Activated T-cell treated with anti-CD3 and anti-CD28 coated beads for 48 hours (primary cell): ENCODE measurements at regions not wholly inside any gene's neighbourhood (a gene's known extent, or its start where the extent isn't known, plus 50 kb on each side); places are given as distances from the start of the nearest gene placed in this dataset.
"Not testable (repeated sequence)": the region's sequence is repeated elsewhere in the genome, so short reads cannot be mapped to it uniquely, and the experiment has no call there.

Source experiments
- DNase-seq: peaks from one replicate; pipeline ENCODE4 v3.0.0-alpha.2; 2020; ENCODE audit warnings: low read depth

DNA sequence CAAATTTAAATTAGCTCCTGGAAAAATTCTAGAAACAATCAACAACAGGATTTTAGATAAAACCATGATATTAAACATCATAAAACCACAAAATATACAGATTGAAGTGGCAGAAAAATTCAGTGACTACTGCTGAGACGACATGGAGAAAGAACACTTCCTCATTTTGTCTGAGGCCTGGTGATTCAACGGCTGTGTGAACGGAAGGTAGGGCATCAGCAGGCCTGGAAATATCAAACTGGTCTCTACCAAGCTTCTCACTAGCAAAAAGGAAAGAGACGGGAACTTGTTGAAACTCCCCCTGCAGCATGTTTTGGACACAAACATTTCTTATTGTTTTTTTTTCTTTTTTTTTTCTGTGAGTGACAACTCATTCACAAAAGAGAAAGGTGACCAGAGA is 58.0 kb upstream of the AHI1 start:
- DNase-seq = no peak

DNA sequence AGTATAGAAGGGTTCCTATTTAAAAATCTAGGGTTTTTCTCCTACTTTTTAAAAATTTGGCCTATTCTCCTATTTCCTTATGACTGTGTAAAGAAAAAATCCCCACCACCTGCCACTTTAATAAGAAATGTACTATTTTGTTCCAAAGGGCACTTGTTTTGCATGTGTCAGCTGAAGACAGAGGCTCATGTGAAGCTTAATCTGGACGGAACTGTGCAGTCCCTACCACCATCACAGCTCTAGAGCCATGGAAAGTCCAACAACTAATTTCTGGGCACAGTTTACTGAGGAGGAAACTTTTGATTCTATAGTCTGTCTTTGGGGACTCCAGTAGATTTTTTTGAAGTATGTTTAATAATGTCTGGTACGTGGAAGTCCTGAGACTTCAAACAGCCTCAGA is 60.0 kb upstream of the AHI1 start:
- DNase-seq = no peak

DNA sequence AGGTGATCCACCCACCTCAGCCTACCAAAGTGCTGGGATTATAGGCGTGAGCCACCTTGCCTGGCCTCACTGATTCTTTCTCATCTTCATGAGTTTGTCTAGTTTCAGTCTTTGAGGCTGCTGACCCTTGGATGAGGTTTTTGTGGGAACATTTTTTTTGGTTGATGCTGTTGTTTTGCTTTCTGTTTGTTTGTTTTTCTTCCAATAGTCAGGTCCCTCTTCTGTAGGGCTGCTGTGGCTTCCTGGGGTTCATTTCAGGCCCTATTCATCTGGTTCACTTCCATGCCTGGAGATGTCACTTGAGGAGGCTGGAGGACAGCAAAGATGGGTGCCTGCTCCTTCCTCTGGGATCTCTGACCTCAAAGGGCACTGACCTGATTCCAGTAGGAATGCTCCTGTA is 68.1 kb upstream of the AHI1 start:
- not testable (repeated sequence) for DNase-seq

DNA sequence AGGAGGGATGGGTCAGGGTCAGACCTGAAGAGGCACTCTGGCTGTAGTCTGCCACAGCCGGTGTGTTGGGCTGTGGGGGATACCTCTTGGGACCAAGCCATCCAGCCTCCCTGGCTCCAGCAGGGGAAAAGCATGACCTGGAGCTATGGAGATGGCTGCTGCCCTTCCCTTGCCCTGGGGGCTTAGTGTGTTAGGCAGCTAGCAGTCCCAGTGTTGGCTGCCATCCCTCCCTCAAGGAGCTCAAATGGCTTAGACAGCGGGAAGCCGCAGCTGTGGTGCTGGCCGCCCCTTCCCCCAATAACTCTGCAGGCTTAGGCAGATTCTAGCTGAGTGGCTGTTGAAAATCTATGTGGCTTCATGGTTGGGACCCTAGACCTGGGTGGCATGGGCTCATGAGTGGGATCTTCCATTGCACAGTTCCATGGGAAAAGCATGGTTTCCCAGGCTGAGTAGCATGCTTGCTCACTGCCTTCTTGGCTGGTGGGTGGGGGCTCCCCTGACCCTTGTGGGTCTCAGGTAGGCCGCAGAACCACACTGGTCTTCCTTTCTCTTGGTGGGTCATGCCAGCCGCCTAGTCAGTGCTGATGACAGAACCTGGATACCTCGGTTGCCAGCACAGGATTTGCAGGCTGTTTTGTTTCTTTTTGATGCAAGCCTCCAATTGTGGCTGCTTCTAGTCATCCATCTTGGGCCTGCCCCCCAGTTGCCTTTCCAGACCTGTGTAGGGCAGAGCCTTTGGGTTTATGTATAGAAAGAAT is 69.0 kb upstream of the AHI1 start:
- DNase-seq = peak; percentile 5

DNA sequence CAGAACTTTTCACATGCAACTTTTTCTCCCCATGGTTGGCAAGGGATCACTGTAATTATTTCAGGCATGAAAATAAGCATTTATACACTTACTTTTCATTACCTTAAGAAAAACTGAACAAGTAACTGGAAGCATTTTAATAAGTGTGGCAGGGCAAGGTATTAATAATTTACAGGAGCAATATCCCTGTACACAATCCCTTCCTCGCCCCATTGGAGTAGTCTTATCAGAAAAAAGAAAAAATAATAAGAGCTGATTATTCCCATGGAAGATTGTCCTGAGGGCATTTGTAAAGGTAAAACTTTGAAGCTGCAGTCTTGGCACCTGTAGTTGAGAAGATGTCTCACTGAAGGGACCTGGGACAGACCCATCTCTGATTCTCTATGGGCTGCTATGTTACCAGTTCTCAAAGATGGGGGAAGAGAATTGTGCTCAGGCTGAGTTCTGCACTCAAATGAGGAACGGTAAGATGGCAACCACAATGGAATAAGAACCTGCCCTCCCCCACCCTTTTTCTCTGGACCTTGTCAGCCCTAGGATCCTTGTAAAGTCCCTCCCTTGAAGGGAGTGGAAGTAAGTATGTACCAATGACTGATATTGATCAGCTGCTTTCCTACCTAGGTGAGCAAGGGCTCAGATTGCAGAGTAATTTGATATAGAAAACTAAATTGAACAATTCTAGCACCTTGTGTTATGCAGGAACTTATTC is 70.0 kb upstream of the AHI1 start:
- no peak for DNase-seq

DNA sequence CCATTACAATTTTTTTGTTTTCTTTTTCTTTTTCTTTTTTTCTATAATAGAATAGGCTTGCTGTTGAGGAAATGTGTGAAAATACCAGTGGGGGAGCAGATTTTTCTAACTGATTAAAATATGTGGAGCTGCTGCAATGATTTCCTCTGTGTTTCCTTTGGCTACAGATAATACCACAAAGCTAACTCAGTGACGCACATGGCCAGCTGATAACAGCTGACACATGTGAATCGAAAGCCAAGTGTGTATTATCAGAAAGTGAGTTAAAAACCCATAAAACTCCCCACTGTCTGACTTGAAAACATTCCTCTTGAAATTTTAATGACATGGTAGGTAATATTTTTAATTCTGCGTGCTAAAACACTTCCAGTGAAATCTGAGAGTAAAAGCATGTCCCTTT is 70.8 kb upstream of the AHI1 start:
- peak; percentile 19 for DNase-seq

DNA sequence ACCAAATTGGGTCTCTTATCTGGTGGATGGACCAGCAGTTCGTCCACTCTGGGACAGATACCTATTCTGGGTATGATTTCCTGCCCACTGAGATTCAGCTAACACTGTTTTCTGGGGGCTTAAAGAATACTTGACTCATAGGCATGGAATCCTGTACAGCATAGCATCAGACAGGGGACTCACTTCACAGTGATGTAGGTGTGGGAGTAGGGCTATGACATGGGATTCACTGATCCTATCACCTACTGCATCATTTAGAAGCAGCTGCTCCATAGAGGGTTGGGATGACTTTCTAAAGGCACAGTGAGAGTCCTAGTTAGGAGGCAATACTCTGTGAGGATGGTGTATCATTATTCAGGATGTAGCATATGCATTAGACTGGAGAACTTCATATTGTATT is 74.5 kb upstream of the AHI1 start:
- DNase-seq = no peak

DNA sequence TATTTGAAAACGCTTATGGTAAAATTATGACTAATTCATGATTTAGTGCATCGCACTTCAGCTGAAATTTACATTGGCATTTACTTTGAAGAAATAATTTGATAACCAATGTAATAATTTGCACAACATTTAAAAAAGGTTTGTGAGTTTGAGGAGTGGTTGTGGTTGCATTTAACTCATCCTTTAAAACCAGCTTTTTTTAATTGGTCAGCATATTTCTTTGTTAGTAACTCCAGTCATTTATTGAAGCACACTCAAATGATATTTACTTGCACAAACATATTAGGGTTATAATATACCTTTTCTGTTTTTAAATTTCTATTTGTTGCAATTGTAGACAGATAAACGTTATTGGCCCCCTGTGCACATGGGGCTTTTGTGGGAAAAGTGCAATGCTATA is 78.1 kb upstream of the AHI1 start:
- no peak for DNase-seq

DNA sequence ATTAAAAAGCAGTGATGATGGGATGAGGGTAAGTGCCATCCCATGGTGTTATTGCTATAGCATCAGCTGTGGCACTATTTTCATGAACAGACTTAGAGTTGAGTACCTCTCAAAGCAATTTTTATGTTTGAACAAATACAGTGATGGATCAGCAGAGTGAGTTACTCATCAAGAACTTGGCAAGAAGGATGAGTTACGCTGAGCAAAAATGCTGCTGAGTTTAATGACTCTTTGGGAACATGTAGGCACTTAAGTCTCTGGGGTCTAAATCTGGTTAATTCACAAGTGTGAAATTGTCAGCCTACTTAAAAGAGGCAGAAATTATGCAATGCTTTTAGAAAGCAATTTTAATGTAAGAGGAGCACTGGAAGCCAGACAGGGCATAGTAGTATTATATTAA is 78.5 kb upstream of the AHI1 start:
- no peak for DNase-seq

DNA sequence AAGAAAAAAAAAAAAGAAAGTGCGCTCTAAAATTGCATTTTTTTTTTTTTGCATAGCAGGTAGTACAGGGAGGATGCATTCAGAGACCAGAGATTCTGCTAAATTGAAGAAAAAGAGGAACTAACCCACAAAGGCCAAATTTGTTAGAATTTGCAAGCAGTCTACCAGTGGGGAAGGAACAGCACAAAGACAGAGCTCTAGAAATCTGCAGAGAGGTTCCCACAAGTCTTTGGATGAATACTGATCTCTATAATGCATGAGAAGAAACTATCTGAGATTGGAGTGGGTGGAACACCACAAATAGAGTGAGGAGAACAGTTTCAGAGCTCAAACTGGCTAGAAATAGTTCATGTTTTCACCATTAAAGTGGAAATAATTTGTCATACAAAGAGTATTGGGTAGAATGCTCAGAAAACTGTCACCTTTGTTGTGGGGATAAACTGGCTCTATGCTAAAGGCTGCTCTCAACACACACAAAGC is 79.6 kb upstream of the AHI1 start:
- no peak for DNase-seq

DNA sequence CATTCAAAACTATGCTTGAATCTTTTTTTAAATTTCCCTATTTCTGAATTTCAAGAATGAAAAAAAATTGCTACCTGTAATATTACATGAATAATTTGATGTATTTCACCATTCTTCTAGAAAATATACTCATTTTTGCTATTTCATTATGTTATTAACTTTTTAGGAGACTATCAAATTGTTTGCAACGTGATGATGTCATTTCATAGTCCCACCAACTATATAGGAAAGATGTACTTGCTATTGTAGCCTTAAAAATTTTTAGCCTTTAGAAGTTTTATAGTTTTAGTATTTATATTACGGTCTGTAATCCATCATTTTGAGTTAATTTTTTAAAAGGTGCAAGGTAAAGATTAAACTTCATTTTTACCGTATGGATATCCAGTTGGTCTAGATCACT is 81.4 kb upstream of the AHI1 start:
- DNase-seq = no peak

DNA sequence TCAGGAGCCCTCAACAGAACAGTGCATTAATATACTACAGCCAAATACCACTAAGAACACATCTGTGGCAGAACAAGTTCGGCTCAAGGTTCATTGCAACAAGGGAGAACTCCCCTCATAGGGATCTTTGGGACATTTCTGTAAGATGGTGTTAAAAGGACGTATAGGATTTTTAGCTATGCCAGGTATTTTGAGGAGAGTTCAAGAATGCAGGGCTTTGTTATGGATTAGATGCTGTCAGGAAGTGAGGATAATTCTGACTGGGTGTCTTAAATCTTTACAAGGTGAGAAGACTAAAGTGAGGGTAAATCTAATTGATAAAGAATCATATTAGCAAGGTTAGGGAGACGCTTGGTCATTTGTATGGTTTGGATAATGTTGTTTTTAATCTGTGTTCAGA is 83.7 kb upstream of the AHI1 start:
- DNase-seq = no peak

DNA sequence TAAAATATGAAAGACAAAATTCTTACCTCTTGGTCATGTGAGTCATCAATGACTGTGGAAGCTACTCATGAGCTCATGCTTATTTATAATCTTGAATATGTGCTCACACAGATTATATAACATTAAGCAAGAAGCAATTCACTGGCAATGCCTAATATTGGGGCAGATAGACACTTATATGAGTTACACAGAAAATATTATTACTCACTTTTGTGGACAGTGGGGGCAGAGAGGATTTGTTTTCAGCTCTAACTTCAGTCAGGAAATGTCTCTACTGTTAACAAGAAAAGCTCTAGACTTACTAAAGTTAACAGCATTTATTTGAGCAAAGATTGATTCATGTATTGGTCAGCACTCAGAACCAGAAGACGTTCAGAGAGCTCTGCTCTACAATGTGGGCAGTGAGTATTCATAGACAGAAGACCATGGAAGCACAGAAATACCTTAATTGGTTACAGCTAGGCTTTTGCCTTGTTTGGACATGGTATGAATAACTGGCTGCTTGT is 85.8 kb upstream of the AHI1 start:
- DNase-seq = no peak

DNA sequence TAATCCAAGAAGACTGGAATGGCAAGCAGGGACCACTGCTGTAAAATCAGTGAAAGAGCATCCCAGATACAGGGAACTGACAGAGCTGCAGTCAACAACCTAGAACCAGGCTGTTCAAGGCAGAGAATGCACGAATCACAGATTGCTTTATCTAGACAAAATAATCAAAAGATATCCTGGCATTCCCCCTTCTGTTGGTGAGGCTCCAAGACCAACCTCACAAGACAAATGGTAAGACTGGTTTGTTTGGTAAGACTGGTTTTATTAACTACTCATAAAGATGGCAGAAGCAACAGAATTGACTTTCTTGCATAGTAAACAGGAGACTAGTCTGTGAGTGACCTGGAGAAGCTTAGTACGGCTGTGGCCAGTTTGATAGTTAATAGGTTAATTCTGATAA is 88.8 kb upstream of the AHI1 start:
- no peak for DNase-seq

DNA sequence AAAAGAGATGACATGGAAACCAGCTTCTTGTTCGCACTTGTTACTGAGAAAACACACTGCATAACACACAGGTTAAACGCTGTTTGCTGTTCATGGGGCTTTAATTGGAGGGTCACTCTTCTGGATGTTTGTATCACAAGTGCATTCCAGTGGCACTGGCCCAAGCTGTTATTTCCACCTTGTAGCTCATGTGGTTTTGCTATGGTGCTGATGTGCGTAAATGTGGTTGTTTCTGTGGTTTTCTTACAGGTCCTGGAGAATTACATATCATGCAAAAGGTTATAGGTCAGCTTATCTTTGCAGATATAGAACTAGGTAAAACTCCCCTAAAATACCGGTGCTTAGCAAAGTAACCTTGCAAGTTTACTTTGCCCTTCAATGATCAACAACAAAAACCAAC is 89.3 kb upstream of the AHI1 start:
- DNase-seq = no peak

DNA sequence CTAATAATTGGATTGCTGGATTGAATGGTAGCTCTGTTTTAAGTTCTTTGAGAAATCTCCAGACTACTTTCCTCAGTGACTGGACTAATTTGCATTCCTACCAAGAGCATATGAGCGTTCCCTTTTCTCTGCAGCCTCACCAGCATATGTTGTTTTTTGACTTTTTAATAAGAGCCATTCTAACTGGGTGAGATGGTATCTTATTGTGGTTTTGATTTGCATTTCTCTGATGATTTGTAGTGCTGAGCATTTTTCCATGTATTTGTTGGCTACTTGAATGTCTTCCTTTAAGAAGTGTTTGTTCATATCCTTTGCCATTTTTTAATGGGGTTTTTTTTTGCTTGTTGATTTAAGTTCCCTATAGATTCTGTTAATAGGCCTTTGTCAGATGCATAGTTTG is 94.7 kb upstream of the AHI1 start:
- DNase-seq = no peak

DNA sequence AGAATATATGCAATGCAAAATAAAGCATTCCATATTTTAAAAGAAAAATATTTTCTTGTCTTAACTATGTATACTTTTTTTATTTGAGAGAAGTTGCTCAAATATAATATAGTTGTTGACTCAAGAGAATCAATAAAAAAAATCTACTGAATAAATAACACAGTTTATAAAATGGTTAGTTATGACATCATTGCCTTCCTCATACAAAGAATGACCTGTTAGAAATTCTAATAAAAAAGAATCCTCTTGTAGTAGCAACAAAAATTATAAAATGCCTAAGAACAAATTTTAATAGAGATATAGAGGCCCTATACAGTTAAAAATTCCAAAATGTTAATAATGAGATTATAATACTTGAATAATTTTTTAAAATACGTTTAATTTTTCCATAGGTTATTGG is 96.5 kb upstream of the AHI1 start:
- no peak for DNase-seq

DNA sequence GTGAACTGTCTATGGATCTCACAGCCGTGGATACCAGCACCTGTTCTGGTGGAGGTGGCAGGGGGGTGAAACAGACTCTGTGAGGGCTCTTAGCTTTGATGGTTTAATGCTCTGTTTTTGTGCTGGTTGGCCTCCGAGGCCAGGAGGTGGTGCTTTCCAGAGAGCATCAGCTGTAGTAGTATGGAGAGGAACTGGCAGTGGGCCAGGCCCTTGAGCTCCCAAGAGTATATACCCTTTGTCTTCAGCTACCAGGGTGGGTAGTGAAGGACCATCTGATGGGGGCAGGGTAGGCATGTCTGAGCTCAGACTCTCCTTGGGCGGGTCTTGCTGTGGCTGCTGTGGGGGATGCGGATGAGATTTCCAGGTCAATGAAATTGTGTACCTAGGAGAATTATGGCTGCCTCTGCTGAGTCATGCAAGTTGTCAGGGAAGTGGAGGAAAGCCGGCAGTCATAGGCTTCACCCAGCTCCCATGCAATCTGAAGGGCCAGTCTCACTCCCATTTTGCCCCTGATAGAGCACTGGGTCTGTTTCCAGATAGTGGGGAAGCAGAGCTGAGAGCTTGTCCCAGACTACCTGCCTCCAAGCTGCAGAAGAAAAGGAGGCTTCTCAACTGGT is 102.7 kb upstream of the AHI1 start:
- no peak for DNase-seq

DNA sequence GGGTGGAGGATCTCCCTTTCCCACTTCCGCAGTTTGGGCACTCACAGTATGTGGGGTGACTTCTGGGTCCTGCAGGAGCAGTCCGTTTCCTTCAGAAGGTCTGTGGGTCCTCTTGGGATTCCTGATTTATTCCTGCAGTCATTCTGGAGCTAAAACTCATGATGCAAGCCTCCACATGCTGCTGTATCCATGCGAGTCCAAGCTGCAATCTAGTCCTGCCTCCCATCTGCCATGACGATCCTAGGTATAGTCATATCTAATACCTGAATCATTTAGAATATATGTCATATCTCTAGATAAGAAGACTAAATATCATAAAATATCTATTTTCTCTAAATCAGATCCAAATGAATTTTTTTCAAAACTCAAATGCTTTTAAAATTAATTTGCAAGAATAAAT is 103.4 kb upstream of the AHI1 start:
- DNase-seq = no peak

DNA sequence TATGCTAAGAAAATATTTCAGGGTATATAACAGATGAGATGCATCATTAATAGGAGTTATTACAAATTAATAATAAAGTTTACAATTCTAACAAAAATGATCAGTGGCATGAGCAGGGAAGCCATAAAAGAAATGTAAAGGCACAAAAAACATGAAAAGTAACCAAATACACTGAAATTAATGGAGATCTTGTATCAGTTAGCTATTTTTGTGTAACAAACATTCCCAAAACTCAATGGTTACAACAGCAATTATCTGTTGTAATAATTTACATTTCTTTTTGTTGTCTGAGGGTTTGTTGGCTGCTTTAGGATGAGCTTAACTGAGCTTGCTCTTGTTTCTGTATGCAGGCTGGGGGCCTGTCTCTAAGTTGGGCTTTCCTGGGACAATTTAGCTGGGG is 104.3 kb upstream of the AHI1 start:
- no peak for DNase-seq

DNA sequence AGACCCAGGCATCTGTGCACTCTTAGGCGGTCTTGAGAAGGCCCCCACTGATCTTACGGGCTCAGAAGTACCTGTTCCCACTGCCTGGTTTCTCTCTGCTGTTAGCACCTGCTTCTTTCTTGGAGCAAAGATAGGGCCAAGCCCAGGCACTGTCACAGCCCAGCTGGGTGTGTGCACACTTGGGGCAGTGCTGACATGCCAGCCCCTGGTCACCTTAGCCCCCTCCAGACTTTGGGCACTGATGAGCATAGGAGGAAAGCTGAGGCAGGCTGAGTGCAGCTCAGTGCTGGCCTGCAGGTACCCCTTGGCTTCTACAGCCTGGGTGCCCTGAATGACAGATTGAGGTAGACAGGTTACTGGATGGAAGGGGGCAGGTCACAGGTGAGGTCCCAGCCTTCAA is 105.7 kb upstream of the AHI1 start:
- no peak for DNase-seq

DNA sequence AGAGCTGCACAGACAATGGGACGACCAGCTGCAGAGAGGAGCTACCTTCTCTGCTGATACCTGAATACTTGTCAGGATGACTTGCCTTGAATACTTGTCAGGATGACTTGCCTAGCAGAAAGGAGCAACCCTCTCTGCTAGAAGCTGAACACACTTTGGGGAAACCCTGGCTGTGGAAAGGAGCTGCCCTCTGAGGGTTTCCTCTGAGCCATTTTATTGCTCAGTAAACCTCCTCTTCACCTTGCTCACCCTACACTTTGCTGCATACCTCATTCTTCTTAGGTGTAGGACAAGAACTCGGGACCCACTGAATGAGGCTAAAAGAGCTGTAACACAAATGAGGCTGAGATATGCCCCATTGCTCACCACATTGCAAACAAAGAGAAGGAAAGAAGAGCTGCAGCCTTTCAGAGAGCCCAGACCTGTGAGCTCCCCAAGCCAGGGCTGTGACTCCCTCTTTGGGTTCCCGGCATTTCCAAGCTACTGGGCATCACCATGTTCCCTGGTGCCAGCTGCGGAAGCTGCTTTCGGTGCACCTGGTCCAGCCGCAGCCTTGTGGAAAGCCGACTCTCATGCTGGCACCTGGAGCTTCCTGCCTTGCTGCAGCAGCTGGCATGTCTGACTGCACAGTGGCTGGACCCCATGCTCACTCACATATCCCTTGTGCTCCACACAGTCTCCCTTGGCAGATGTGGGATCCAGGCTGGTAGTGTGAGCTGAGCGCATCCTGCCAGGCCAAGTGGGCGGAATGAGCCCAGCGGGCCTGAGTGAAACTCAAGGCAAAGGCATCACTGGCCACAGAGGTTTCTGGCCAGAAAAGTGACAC is 106.7 kb upstream of the AHI1 start:
- no peak for DNase-seq
